GM19397 (cell line): ENCODE measurements at regions not wholly inside any gene's neighbourhood (a gene's known extent, or its start where the extent isn't known, plus 50 kb on each side); places are given as distances from the start of the nearest gene placed in this dataset.

Experiments used
- ATAC-seq: cut with Tn5 transposase; IDR thresholded peaks from one replicate; pipeline ENCODE4 v1.9.1; 2021; ENCODE audit warnings: mild to moderate bottlenecking, moderate library complexity; ENCODE audit not compliant: unreplicated experiment

DNA sequence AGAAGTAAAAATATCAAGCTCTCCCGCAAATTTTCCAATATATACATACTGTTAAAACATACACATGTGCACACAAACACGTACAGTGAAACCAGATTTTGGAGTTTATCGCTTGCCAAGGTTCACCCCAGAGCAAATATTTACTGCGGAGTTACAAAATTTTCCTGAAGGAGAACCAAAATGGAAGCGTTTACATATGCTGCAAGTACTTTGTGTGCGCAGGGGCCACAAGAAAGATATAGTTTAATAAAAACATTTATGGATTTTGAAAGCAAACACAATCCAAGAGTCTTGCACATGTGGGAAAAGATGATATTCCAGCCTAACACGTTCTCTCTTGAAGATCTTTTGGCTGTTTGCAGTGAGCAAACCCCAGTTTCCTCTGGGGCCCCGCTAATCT, 301.3 kb upstream of the NFE2L3 start:
- ATAC-seq, result no peak

DNA sequence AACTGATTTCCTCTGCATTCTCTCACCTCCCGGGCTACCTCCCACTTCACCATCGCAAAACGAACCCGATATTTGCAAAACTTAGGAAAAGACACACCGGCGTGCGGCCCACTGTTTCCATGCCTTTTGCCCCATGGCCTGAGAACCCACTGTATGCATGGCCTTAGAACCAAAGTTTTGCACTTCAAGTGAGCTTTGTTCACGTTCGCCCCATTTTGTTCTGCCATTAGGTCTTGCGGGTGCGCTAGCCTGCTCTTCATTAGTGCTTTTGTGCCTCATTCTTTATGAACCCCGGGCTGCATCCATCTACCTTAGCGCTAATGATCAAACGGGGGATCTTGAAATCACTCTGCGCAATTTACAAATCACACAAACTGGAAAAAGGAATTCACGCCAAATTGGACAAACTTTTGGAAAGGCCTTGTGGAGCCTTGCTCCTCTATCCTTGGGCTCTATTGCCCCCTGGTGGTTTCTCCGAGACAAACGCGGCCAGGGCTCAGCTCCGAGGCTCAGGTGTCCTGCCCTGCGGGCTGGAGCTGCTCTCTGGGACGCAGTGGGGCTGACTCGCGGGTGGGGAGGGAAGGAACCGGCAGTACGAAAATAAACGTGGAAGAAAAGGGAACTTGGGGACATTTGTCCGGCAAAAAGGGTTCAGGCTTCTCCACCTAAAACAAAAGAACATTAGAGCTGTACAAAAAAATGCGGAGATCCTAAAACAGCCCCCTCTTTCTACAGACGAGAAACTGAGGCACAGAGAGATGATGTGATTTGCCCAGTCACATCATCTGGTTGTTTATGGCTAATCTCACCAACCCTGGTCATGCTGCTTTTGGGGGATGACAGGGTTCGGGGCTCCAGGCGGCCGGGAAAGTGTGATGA, 300.4 kb upstream of the NFE2L3 start:
- ATAC-seq, result peak; percentile 54

GRCh38 chr7:25852211-25852938, 299.6 kb upstream of the NFE2L3 start:
- ATAC-seq, result no peak

- ATAC-seq, result no peak
Observed at GRCh38 chr7:25852939-25853271, 299.1 kb upstream of the NFE2L3 start.

- no peak for ATAC-seq
Observed at GRCh38 chr7:25853314-25853713, 298.7 kb upstream of the NFE2L3 start.

DNA sequence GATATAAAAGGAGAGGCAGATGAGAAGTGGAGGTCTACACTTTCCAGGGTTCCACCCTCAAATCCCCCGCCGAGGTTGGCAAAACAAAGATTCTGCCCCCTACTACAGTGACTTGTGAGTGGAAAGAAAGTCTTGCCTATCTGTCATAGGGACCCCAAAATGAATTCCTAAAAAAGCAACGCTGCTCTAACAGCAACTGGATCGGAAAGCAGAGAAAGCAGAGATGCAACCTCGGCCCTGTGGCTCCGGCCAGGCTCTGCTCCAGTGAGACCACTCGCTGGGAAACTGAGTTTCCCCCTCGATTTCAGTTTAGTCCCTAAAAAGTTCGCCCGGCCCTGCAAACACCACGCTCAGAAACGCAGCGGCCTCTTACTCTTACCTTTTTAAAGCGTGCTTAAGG, 297.9 kb upstream of the NFE2L3 start:
- ATAC-seq, result no peak

DNA sequence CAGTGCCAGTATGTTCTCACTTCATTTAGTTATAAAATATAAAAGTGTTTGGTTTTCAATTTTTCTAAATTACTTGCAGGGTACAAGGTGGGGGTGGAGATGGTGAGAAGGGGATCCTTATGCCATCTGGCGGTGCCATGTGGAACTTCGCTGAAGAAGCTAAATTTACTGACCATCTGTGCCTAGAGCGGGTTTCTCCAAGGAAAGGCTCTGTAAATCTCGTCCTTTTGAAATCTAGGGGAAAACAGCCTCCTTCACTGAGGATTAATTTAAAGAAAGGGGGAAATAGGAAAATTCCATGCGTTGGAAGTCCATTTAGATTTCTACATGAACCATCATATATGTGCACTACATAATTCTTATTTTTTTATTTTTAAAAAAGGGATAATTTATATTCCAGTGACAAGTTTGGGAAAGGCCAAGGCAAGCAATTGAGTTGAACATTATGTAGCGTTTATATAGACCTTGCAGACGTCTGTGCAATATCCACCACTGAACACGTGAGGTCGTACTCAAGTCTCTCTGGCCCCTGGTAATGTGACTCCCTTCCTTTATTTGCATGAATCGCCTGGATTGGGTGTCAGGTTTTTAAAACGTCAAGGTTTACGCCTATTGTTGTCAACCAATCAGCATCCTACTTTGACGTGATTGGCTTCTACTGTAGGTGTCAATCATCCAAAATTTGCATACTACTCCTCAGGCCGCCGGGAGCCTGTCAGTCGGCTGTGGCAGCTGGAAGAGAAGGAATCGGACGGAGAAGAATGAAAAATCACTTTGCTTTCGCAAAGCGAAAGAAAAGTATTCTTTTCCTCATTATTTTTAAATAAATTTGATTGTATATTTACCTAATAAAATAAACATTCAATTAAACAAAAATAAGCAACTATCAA, 297.1 kb upstream of the NFE2L3 start:
- no peak for ATAC-seq

GRCh38 chr7:25855854-25856782, 295.9 kb upstream of the NFE2L3 start:
- no peak for ATAC-seq

DNA sequence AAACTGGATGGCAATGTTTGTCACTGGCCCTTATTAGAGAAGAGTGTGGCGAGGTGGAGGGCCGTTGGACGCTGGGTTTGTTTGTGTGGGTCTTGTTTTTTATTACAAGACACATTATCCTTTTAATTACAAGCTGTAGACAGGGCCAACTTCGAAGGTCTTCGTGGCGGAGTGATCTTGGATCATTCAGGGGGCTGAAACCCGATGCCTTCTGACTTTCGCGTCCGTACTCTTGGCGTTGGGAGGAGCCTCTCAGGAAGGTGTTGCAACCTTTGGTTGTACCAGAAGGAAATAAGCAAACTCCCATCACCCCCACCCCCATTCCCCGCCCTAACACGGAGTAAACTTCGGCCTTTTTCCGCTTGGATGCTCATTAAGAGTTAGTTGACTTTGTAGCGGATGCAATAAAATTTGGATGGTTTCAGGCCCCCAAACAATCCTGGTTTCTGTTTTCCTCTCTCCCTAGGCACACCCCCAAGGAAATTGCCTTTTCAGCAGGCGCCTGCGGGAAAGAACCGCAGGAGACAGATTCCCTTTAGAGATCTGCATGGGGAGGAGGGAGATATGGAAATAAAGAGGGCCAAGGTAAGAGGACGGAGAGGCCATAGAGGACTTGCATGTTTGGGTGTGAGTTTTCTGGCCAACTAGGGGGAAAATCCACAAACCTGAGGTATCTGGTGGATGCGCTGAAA, 294.5 kb upstream of the NFE2L3 start:
- no peak for ATAC-seq

DNA sequence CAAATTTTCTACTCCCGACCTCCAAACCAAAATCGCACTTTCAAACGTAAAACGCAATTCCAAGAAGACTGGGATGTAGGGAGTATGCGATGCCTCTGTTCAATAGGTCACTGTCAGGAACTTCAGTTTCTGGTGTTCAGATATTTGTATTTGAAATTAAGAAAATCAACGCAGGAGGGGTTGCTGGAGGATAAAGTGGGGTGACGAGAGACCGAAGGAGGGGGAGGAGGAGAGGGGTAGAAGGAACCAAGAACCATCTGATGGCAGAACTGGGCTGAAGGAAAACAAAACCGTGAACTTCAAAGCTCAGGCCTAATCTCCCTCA, 293.8 kb upstream of the NFE2L3 start:
- no peak for ATAC-seq

- ATAC-seq, result no peak
Observed at GRCh38 chr7:25858525-25859411, 293.2 kb upstream of the NFE2L3 start.

GRCh38 chr7:25859412-25860274, 292.4 kb upstream of the NFE2L3 start:
- no peak for ATAC-seq

DNA sequence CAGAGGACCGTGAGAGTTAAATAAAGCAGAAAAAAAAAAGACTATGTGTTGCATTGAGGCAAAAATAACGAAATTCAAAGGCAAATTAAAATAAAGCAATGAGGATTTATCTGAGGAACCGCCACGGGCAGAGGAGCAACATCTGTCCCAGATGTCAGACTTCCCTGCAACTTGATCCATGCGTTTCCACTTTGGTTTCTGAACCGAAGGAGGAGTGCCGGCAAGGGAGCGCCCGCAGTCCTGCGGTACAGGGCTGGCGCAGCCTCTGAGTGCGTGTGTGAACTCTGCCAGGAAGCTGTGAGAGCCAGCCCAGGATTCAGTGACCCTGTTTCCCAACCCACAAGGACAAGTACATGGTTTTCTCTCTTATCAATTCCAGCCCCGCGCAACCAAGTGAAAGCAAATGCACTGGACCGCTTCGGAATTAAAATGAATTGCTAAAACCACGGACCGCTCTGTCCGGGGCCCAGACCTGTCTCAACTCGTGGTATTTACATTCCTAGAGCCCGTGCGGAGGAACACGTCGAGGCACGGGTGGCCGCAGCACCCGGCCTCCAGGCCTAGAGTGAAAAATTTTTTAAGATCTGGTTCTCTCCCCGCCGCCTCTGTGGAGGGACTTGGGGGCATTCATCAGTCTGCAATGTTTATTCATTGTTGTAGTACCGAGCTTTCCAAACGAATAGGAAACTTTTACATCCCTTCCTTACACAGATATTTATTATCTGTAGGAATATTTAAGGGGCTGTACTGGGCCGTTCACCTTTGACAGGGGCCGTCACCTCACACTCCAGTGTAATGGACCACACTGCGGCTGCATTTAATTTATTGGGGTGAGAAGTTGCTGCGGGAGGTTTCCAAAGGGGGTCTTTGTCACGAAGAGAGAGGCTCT, 291.5 kb upstream of the NFE2L3 start:
- ATAC-seq, result no peak

DNA sequence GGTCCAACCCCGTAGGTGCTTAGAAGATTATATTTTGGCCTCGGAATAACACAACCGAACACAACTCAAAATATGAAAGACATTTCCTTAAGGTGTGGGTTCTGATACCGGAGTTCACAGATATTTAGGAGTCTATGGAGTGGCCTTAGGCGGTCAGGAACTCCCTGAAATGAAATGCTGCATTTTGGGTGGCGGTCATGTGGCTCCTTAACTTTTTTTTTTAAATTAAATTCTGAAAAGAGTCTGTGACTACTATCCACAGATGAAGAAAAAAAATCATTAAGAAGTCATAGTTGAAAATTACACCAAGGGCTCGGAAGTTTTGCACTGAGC, 290.9 kb upstream of the NFE2L3 start:
- ATAC-seq, result no peak

DNA sequence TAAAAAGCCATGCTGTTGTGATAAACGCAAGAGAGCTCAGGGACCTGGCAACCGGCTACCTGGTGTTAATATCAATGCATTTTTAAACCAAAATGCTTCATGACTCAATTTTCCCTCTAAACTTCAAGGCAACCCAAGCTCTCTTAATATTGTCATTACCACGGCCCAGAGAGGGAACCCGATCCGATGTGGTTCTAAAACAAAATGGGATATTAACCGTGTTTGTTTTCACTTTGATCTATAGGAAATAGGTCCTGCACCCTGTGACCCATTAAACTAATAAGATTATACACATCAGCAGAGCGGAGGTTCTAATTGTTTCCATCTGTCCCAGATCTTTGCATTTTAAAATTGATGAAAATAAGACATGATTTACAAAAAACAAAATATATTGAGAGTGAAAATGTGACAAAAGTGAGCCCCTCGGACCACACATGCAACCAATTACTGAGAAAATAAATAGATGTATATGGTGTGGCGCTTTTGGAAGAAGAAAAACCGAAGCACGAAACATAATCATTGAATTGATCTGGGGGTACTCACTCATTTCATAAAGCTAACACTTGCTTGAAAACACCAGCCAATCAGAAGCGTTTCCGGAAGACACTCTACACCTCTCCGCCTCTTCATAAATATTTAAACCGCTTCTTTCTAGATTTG, 290.3 kb upstream of the NFE2L3 start:
- ATAC-seq, result no peak

GRCh38 chr7:25862261-25863004, 289.6 kb upstream of the NFE2L3 start:
- ATAC-seq, result peak; percentile 91
